ENCODE measurements at regions not wholly inside any gene's neighbourhood (a gene's known extent, or its start where the extent isn't known, plus 50 kb on each side); places are given as distances from the start of the nearest gene placed in this dataset.

DNA sequence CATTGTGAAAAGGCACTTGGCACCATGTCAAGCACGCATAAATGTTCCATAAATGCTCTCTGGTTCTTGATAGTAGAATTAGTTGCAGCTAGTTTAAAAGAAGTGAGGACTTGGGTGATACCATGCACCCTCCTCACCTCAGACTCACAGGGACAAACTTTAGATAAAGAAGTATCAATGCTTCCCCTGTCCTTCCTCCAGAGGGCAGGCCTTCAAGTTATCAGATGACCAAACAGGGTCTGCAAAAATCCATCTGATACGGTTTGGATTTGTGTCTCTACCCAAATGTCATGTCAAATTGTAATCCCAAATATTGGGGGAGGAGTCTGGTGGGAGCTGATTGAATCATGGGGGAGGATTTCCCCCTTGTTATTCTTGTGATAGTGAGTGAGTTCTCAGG lies 54.1 kb downstream of the C1QL2 start:
- DNase-seq (ENCODE audit: extremely low spot score), result peak; percentile 45
- H3K4me3 ChIP-seq, result no peak overlapping the region
- TF ChIP-seq POLR2A (IDR thresholded peaks at IDR 0.05; ENCODE audit: low read depth) (no peak), EP300 (IDR thresholded peaks at IDR 0.05) (no peak), POLR2AphosphoS5 (IDR thresholded peaks at IDR 0.05) (no peak)
- TF ChIP-seq, protein P1, sequence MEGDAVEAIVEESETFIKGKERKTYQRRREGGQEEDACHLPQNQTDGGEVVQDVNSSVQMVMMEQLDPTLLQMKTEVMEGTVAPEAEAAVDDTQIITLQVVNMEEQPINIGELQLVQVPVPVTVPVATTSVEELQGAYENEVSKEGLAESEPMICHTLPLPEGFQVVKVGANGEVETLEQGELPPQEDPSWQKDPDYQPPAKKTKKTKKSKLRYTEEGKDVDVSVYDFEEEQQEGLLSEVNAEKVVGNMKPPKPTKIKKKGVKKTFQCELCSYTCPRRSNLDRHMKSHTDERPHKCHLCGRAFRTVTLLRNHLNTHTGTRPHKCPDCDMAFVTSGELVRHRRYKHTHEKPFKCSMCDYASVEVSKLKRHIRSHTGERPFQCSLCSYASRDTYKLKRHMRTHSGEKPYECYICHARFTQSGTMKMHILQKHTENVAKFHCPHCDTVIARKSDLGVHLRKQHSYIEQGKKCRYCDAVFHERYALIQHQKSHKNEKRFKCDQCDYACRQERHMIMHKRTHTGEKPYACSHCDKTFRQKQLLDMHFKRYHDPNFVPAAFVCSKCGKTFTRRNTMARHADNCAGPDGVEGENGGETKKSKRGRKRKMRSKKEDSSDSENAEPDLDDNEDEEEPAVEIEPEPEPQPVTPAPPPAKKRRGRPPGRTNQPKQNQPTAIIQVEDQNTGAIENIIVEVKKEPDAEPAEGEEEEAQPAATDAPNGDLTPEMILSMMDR (IDR thresholded peaks at IDR 0.05), result no peak
- no peaks in the 10 kb centered on the region for H3K36me3 ChIP-seq
- 49% methylated on average over 2 of the region's 2 CpGs for WGBS
- H3K9me3 ChIP-seq, result peaks cover 0 to 18% (median 8%) of the 10 kb centered on the region in 4 donors
- intact Hi-C loops (cut with DNase I), result no loop called here
- no peaks in the 10 kb centered on the region for H3K4me1 ChIP-seq
- H3K27me3 ChIP-seq, result peaks cover 0 to 14% (median 0%) of the 10 kb centered on the region in 4 donors
- H3K27ac ChIP-seq (replicated peaks in 1 of 4), result no peak overlapping the region

DNA sequence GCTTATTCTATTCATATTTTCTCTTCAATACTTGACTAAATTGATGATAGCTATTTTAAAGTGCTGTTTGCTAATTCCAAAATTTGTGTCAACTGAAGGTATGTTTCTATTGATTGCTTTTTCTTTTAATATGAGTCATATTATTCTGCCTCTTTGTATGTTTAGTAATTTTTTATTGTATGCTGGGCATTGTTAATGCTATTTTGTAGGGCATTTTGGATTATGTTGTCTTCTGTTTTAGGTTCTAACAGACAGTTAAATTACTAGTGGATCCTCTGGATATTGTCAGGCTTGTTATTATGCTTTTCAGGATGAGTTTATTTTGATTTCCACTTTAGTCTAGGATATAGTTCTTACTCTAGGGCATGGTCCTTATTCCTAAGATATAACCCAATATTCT lies 55.6 kb downstream of the C1QL2 start:
- Histone ChIP-seq H3K4me3 (no peak overlapping the region), H3K27me3 (peaks cover 0 to 9% (median 0%) of the 10 kb centered on the region in 4 donors), H3K4me1 (no peaks in the 10 kb centered on the region), H3K9me3 (peaks cover 0 to 20% (median 9%) of the 10 kb centered on the region in 4 donors), H3K27ac (replicated peaks in 1 of 4) (no peak overlapping the region), H3K36me3 (no peaks in the 10 kb centered on the region)
- DNase-seq (ENCODE audit: extremely low spot score), result no peak
- TF ChIP-seq POLR2AphosphoS5 (IDR thresholded peaks at IDR 0.05) (no peak), POLR2A (IDR thresholded peaks at IDR 0.05; ENCODE audit: low read depth) (no peak), EP300 (IDR thresholded peaks at IDR 0.05) (no peak)
- TF ChIP-seq, protein P1 (IDR thresholded peaks at IDR 0.05), result no peak
- intact Hi-C loops (cut with DNase I), result no loop called here

GRCh38 chr2:119088416-119088815 lies 70.1 kb downstream of the C1QL2 start:
- 89% methylated on average over 1 of the region's 1 CpG for WGBS
- H3K27me3 ChIP-seq, result peaks cover 0 to 18% (median 0%) of the 10 kb centered on the region in 4 donors
- TF ChIP-seq, protein P1 (IDR thresholded peaks at IDR 0.05), result no peak
- TF ChIP-seq POLR2AphosphoS5 (IDR thresholded peaks at IDR 0.05) (no peak), EP300 (IDR thresholded peaks at IDR 0.05) (no peak), POLR2A (IDR thresholded peaks at IDR 0.05; ENCODE audit: low read depth) (no peak)

DNA sequence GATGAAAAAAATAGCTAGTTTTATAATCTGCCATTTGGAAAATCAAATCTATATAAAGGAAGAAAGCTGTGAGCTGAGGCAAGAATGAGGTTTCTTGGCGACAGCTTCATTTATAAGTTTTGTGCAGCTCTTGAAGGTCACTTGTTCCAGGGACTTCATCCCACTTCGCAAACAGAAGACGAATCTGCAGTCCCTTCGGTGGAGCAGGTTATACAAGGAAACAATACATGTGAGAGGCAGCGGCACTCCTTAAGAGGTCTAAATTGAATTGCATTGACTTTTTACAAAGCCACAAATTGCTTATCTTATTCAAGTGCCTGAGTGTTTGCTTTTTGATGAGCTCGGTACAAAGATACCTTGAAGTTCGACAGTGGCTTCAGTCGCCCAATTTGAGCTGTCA lies 72.2 kb downstream of the C1QL2 start:
- WGBS, result 51% methylated on average over 7 of the region's 8 CpGs
- H3K27me3 ChIP-seq, result peaks cover 0 to 19% (median 0%) of the 10 kb centered on the region in 4 donors
- intact Hi-C loops (cut with DNase I), result no loop called here
- H3K4me1 ChIP-seq, result no peaks in the 10 kb centered on the region
- no peaks in the 10 kb centered on the region for H3K36me3 ChIP-seq
- TF ChIP-seq POLR2A (IDR thresholded peaks at IDR 0.05; ENCODE audit: low read depth) (no peak), EP300 (IDR thresholded peaks at IDR 0.05) (no peak), POLR2AphosphoS5 (IDR thresholded peaks at IDR 0.05) (no peak)
- TF ChIP-seq, protein P1 (IDR thresholded peaks at IDR 0.05), result no peak
- peak; percentile 37 for DNase-seq (ENCODE audit: extremely low spot score)
- H3K9me3 ChIP-seq, result no peaks in the 10 kb centered on the region
- no peak overlapping the region for H3K4me3 ChIP-seq
- no peak overlapping the region for H3K27ac ChIP-seq (replicated peaks in 1 of 4)

More at GRCh38 chr2:119088416-119088815, 70.1 kb downstream of the C1QL2 start:
- Histone ChIP-seq H3K9me3 (peaks cover 0 to 7% (median 3%) of the 10 kb centered on the region in 4 donors), H3K27ac (replicated peaks in 1 of 4) (no peak overlapping the region), H3K4me3 (no peak overlapping the region), H3K4me1 (no peaks in the 10 kb centered on the region), H3K36me3 (no peaks in the 10 kb centered on the region)
- peak; percentile 80 for DNase-seq (ENCODE audit: extremely low spot score)
- intact Hi-C loops (cut with DNase I), result no loop called here

DNA sequence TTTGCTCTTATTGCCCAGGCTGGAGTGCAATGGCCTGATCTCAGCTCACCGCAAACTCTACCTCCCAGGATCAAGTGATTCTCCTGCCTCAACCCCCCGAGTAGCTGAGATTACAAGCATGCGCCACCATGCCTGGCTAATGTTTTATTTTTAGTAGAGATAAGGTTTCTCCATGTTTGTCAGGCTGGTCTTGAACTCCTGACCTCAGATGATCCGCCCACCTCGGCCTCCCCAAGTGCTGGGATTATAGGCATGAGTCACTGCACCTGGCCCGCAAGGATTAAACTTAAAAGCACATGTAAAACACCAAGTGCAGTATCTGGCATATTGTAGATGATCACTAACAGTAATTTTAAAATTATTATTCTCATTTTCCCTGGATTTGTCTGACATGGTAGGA lies 72.9 kb downstream of the C1QL2 start:
- DNase-seq (ENCODE audit: extremely low spot score), result peak; percentile 37
- no peak for TF ChIP-seq POLR2A (IDR thresholded peaks at IDR 0.05; ENCODE audit: low read depth)
- TF ChIP-seq EP300 (IDR thresholded peaks at IDR 0.05), result no peak
- no peak for TF ChIP-seq POLR2AphosphoS5 (IDR thresholded peaks at IDR 0.05)
- TF ChIP-seq, protein P1 (IDR thresholded peaks at IDR 0.05), result no peak
- H3K27ac ChIP-seq (replicated peaks in 1 of 4), result no peak overlapping the region
- no peaks in the 10 kb centered on the region for H3K36me3 ChIP-seq
- intact Hi-C loops (cut with DNase I), result no loop called here
- 36% methylated on average over 6 of the region's 6 CpGs for WGBS
- H3K9me3 ChIP-seq, result no peaks in the 10 kb centered on the region
- H3K4me1 ChIP-seq, result no peaks in the 10 kb centered on the region
- peaks cover 0 to 19% (median 0%) of the 10 kb centered on the region in 4 donors for H3K27me3 ChIP-seq
- H3K4me3 ChIP-seq, result no peak overlapping the region

Measured in esophagus muscularis mucosa (tissue), 4 donors.